Medulla oblongata (tissue), 1 donor: ENCODE measurements at regions not wholly inside any gene's neighbourhood (a gene's known extent, or its start where the extent isn't known, plus 50 kb on each side); places are given as distances from the start of the nearest gene placed in this dataset.

Experiments
- DNase-seq: peaks from one replicate; pipeline ENCODE4 v3.0.0-alpha.2; 2015; ENCODE audit errors: extremely low spot score

- DNase-seq: no peak
Measured at GRCh38 chr16:59180083-59180476, 446.0 kb upstream of the GOT2 start.

- DNase-seq: no peak
Measured at GRCh38 chr16:59179446-59180082, 445.4 kb upstream of the GOT2 start.

GRCh38 chr16:59173408-59173831 lies 439.3 kb upstream of the GOT2 start:
- no peak for DNase-seq

- DNase-seq: no peak
Measured at GRCh38 chr16:59170099-59170712, 436.1 kb upstream of the GOT2 start.

- DNase-seq: no peak
Measured at GRCh38 chr16:59169168-59169567, 435.1 kb upstream of the GOT2 start.

- DNase-seq: no peak
Measured at GRCh38 chr16:59168461-59169114, 434.5 kb upstream of the GOT2 start.

- no peak for DNase-seq
Measured at GRCh38 chr16:59164461-59164860, 430.3 kb upstream of the GOT2 start.

- DNase-seq: no peak
Measured at GRCh38 chr16:59163371-59164055, 429.4 kb upstream of the GOT2 start.

- DNase-seq: no peak
Measured at GRCh38 chr16:59161679-59162078, 427.6 kb upstream of the GOT2 start.

GRCh38 chr16:59154295-59154694 lies 420.2 kb upstream of the GOT2 start:
- DNase-seq: no peak

GRCh38 chr16:59148769-59149155 lies 414.6 kb upstream of the GOT2 start:
- DNase-seq: no peak

- DNase-seq: no peak
Measured at GRCh38 chr16:59148056-59148768, 414.1 kb upstream of the GOT2 start.

- no peak for DNase-seq
Measured at GRCh38 chr16:59146140-59146539, 412.0 kb upstream of the GOT2 start.

- no peak for DNase-seq
Measured at GRCh38 chr16:59144841-59145240, 410.7 kb upstream of the GOT2 start.

GRCh38 chr16:59144326-59144725 lies 410.2 kb upstream of the GOT2 start:
- no peak for DNase-seq

GRCh38 chr16:59126486-59126885 lies 392.4 kb upstream of the GOT2 start:
- no peak for DNase-seq

- no peak for DNase-seq
Measured at GRCh38 chr16:59124056-59124455, 389.9 kb upstream of the GOT2 start.

GRCh38 chr16:59123479-59123878 lies 389.4 kb upstream of the GOT2 start:
- DNase-seq: no peak

GRCh38 chr16:59122262-59122537 lies 388.1 kb upstream of the GOT2 start:
- DNase-seq: no peak

- no peak for DNase-seq
Measured at GRCh38 chr16:59121411-59122261, 387.5 kb upstream of the GOT2 start.

GRCh38 chr16:59116744-59117143 lies 382.6 kb upstream of the GOT2 start:
- DNase-seq: no peak
